ENCODE measurements at regions not wholly inside any gene's neighbourhood (a gene's known extent, or its start where the extent isn't known, plus 50 kb on each side); places are given as distances from the start of the nearest gene placed in this dataset.

DNA sequence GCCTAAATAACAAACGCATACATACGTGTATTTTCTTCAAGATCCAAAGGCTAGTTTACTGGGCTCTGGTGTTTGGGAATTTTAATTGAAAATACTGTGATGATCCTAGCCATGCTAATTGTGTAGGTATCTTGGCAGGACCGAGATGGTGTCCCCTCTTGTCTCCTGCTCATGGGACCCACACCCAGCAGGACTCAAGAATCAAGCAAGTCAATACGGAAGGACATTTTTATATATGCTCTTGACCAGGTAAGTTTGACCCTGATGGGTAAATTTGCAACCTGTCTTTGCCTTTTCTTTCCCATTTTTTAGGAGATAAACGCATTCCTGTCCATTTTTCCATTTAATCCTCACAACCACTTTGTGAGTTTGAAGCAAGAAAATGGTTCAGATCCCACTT is 111.8 kb upstream of the MYCN start:
- no peak for ATAC-seq (ENCODE audit: low FRiP score in 2 of 2)
- no peak overlapping the region for H3K4me3 ChIP-seq
- H3K27me3 ChIP-seq: no peaks in the 10 kb centered on the region
- TF ChIP-seq POLR2AphosphoS5 (IDR thresholded peaks at IDR 0.05): no peak
- TF ChIP-seq EP300 (IDR thresholded peaks at IDR 0.05): no peak
- TF ChIP-seq, protein P1, sequence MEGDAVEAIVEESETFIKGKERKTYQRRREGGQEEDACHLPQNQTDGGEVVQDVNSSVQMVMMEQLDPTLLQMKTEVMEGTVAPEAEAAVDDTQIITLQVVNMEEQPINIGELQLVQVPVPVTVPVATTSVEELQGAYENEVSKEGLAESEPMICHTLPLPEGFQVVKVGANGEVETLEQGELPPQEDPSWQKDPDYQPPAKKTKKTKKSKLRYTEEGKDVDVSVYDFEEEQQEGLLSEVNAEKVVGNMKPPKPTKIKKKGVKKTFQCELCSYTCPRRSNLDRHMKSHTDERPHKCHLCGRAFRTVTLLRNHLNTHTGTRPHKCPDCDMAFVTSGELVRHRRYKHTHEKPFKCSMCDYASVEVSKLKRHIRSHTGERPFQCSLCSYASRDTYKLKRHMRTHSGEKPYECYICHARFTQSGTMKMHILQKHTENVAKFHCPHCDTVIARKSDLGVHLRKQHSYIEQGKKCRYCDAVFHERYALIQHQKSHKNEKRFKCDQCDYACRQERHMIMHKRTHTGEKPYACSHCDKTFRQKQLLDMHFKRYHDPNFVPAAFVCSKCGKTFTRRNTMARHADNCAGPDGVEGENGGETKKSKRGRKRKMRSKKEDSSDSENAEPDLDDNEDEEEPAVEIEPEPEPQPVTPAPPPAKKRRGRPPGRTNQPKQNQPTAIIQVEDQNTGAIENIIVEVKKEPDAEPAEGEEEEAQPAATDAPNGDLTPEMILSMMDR (IDR thresholded peaks at IDR 0.05): no peak
- no peak for DNase-seq
- H3K36me3 ChIP-seq: no peaks in the 10 kb centered on the region
- no peak overlapping the region for H3K27ac ChIP-seq
- 90 to 92% methylated on average over 5 of the region's 5 CpGs for WGBS, 2 donors
- H3K9me3 ChIP-seq: no peaks in the 10 kb centered on the region
- H3K4me1 ChIP-seq: no peaks in the 10 kb centered on the region

GRCh38 chr2:15829091-15829801 is 111.1 kb upstream of the MYCN start:
- no peak overlapping the region for H3K4me3 ChIP-seq
- DNase-seq: no peak
- H3K36me3 ChIP-seq: no peaks in the 10 kb centered on the region
- WGBS, 2 donors: 92% methylated on average over 7 of the region's 7 CpGs
- no peak for TF ChIP-seq EP300 (IDR thresholded peaks at IDR 0.05)
- TF ChIP-seq POLR2A (IDR thresholded peaks at IDR 0.05): no peak
- TF ChIP-seq, protein P1 (IDR thresholded peaks at IDR 0.05): no peak
- TF ChIP-seq POLR2AphosphoS5 (IDR thresholded peaks at IDR 0.05): no peak
- no peaks in the 10 kb centered on the region for H3K4me1 ChIP-seq
- no peaks in the 10 kb centered on the region for H3K27me3 ChIP-seq
- no peak for ATAC-seq (ENCODE audit: low FRiP score in 2 of 2)
- H3K27ac ChIP-seq: no peak overlapping the region
- H3K9me3 ChIP-seq: no peaks in the 10 kb centered on the region

- WGBS, 2 donors: 90 to 95% methylated on average over 2 of the region's 2 CpGs
- no peaks in the 10 kb centered on the region for H3K36me3 ChIP-seq
- no peak overlapping the region for H3K4me3 ChIP-seq
- no peaks in the 10 kb centered on the region for H3K27me3 ChIP-seq
- TF ChIP-seq EP300 (IDR thresholded peaks at IDR 0.05) (no peak), POLR2A (IDR thresholded peaks at IDR 0.05) (no peak), POLR2AphosphoS5 (IDR thresholded peaks at IDR 0.05) (no peak)
- TF ChIP-seq, protein P1 (IDR thresholded peaks at IDR 0.05): no peak
- ATAC-seq (ENCODE audit: low FRiP score in 2 of 2) (no peak), DNase-seq (no peak)
- H3K4me1 ChIP-seq: no peaks in the 10 kb centered on the region
- no peak overlapping the region for H3K27ac ChIP-seq
- H3K9me3 ChIP-seq: no peaks in the 10 kb centered on the region
Observed at GRCh38 chr2:15829985-15830384, 110.4 kb upstream of the MYCN start.

DNA sequence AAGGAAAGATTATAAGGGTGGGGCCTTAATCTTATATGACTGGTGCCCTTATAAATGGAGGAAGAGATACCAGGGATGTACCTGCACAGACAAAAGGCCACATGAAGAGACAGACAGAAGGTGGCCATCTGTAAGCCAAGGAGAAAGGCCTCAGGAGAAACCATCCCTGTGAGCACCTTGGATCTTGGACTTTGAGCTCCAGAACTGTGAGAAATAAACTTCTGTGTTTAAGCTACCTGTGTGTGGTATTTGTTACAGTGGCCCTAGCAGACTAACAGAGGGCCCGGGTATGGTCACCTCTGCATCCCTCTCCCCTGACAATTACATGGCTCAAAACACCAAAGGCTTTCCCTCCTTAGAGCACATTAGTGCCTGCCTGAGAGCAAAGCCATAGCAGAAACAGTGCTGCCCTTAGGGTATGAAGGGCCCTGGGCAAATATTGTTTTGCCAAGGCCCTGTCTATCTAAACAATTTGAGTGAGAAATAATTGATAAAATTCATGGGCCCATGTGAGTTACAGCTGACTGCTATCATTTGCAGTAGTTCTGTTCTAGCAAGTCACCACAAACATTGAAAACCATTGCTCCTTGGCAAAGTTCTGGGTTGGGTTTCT is 109.3 kb upstream of the MYCN start:
- H3K27ac ChIP-seq: no peak overlapping the region
- H3K9me3 ChIP-seq: no peaks in the 10 kb centered on the region
- no peaks in the 10 kb centered on the region for H3K36me3 ChIP-seq
- WGBS, 2 donors: 85 to 100% methylated on average over 1 of the region's 1 CpG
- H3K4me1 ChIP-seq: no peaks in the 10 kb centered on the region
- TF ChIP-seq EP300 (IDR thresholded peaks at IDR 0.05) (no peak), POLR2A (IDR thresholded peaks at IDR 0.05) (no peak), POLR2AphosphoS5 (IDR thresholded peaks at IDR 0.05) (no peak)
- TF ChIP-seq, protein P1 (IDR thresholded peaks at IDR 0.05): no peak
- H3K27me3 ChIP-seq: no peaks in the 10 kb centered on the region
- no peak overlapping the region for H3K4me3 ChIP-seq
- DNase-seq (no peak), ATAC-seq (ENCODE audit: low FRiP score in 2 of 2) (no peak)
